Forelimb muscle (tissue), 1 donor: ENCODE measurements at regions not wholly inside any gene's neighbourhood (a gene's known extent, or its start where the extent isn't known, plus 50 kb on each side); places are given as distances from the start of the nearest gene placed in this dataset.

ENCODE experiments used
- DNase-seq: peaks from one replicate; pipeline ENCODE4 v3.0.0-alpha.2; 2013; ENCODE audit warnings: low read depth

- no peak for DNase-seq
These were observed 50.0 kb upstream of the DOCK9 start for GRCh38 chr13:99027661-99028425.

- no peak for DNase-seq
These were observed 51.0 kb upstream of the DOCK9 start for GRCh38 chr13:99028890-99029289.

GRCh38 chr13:99029576-99029975, 51.7 kb upstream of the DOCK9 start:
- no peak for DNase-seq

- no peak for DNase-seq
These were observed 52.5 kb upstream of the DOCK9 start for GRCh38 chr13:99030326-99030725.

- DNase-seq, result no peak
These were observed 54.0 kb upstream of the DOCK9 start for GRCh38 chr13:99031832-99032231.

- DNase-seq, result no peak
These were observed 56.0 kb upstream of the DOCK9 start for GRCh38 chr13:99033814-99034213.

- DNase-seq, result no peak
These were observed 56.6 kb upstream of the DOCK9 start for GRCh38 chr13:99034333-99035085.

GRCh38 chr13:99035715-99036114, 57.9 kb upstream of the DOCK9 start:
- DNase-seq, result no peak

GRCh38 chr13:99037756-99038155, 59.9 kb upstream of the DOCK9 start:
- no peak for DNase-seq

GRCh38 chr13:99039718-99040280, 61.9 kb upstream of the DOCK9 start:
- no peak for DNase-seq

GRCh38 chr13:99040536-99041131, 62.8 kb upstream of the DOCK9 start:
- DNase-seq, result no peak

- DNase-seq, result no peak
These were observed 63.5 kb upstream of the DOCK9 start for GRCh38 chr13:99041337-99041736.

- no peak for DNase-seq
These were observed 63.9 kb upstream of the DOCK9 start for GRCh38 chr13:99041788-99042187.

GRCh38 chr13:99042521-99043250, 64.8 kb upstream of the DOCK9 start:
- no peak for DNase-seq

GRCh38 chr13:99043831-99044231, 66.0 kb upstream of the DOCK9 start:
- no peak for DNase-seq

- no peak for DNase-seq
These were observed 66.9 kb upstream of the DOCK9 start for GRCh38 chr13:99044764-99045163.

- DNase-seq, result no peak
These were observed 67.5 kb upstream of the DOCK9 start for GRCh38 chr13:99045396-99045795.

GRCh38 chr13:99046851-99047250, 69.0 kb upstream of the DOCK9 start:
- no peak for DNase-seq

- no peak for DNase-seq
These were observed 73.2 kb upstream of the DOCK9 start for GRCh38 chr13:99050983-99051488.

GRCh38 chr13:99051768-99052455, 74.0 kb upstream of the DOCK9 start:
- no peak for DNase-seq

GRCh38 chr13:99053636-99054233, 75.9 kb upstream of the DOCK9 start:
- no peak for DNase-seq
